ENCODE measurements at regions not wholly inside any gene's neighbourhood (a gene's known extent, or its start where the extent isn't known, plus 50 kb on each side); places are given as distances from the start of the nearest gene placed in this dataset.
A peak's percentile ranks its signal among the peaks of the same experiment; 100 is the strongest.

DNA sequence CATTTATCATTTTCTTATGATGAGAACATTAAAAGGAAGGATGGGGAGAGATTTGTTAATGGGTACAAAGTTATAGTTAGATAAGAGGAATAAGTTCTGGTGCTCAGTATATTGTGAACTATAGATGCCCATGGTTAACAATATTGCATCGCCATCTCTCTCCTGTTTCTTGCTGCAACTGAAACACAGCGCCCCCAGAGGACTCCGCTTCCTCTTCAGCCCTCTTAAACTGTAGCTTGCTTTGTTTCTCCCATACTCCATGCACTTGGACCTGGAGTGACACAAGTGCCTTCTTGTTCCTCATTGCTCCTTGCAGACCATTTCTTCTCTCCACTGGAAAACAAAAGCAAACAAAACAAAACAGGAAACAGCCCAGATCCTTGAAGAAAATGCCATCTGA, 70.1 kb upstream of the NTPCR start:
- TF ChIP-seq GATA2 (IDR thresholded peaks at IDR 0.05; ENCODE audit: low read depth, low read length) (no peak), GATA3 (IDR thresholded peaks at IDR 0.05; ENCODE audit: low read depth, low read length) (no peak)

DNA sequence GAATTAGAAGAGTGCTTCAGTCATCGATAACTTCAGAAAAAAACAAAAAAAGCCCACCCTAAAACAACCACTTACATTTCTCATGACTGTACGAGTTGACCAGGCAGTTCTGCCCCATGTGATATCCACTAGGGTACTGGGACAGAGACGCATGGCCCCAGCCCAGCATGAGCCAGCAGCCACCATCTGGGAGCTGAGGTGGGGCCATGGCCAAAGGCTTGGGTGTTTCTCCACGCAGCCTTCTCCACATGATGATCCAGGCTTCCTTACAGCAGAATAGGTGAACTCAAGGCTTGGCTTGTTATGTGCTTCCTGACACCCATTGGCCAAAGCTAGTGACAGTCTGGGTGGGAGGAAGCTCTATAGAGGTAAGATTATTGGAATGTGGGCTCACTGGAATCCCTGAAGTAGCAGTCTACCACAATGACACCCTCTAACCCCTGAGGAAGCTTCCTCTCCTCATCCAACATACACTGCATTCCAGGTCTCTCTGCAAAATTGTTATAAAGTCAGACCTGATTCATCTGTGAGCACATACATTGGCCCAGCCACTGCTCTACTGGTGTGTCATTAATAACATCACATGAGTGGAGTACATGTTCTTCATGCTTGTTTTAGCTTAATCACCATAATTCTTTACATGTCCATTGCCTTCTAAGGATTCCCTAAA, 66.3 kb upstream of the NTPCR start:
- TF ChIP-seq GATA3 (IDR thresholded peaks at IDR 0.05; ENCODE audit: low read depth, low read length): no peak
- TF ChIP-seq GATA2 (IDR thresholded peaks at IDR 0.05; ENCODE audit: low read depth, low read length): no peak

DNA sequence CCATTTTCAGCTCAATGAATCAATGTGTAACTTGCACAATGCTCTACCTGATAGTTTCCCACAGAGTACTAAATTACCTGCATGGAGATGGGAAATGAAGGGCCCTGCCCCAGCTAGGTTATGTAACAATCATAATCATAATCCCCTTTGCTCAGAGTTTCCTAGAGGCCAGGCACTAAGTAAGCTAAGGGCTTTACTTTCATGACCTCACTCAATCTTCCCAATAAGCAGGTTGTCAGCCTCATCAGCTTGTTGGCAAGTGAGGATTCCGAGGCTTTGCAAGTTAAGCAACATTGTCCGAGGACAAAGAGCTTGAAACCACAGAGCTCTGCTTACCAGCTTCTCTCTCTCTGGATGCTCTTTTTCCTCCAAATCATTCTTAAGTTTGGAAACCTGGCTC, 64.1 kb upstream of the NTPCR start:
- TF ChIP-seq GATA2 (IDR thresholded peaks at IDR 0.05; ENCODE audit: low read depth, low read length) (no peak), GATA3 (IDR thresholded peaks at IDR 0.05; ENCODE audit: low read depth, low read length) (no peak)

DNA sequence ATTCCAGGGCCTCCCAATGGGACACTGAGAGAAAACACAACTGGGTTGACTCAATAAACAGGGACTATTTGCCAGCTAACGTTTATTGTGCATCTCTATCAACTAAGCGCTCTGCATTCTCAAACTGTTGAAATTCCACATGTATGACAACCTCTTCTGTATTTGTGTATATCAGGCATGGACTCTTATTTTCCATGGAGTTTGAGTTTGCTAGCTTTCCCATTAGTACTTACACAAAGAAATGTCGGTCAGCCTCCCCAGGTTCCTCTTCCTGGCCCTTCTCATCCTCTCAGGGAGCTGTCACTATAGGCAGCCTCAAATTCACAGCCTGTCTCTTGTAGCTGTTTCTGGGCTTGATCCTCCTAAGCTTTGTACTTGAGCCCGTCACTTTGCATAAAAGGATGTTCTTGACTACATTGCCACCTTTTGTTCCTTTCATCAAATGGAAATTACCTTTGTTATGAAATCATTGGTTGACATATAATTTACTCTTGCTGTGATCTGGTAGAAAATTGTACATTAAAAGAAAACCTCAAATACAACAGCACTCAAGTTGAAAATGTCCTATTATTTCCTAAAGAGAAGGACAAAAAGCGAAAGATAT, 60.0 kb upstream of the NTPCR start:
- TF ChIP-seq GATA2 (IDR thresholded peaks at IDR 0.05; ENCODE audit: low read depth, low read length) (no peak), GATA3 (IDR thresholded peaks at IDR 0.05; ENCODE audit: low read depth, low read length) (no peak)

DNA sequence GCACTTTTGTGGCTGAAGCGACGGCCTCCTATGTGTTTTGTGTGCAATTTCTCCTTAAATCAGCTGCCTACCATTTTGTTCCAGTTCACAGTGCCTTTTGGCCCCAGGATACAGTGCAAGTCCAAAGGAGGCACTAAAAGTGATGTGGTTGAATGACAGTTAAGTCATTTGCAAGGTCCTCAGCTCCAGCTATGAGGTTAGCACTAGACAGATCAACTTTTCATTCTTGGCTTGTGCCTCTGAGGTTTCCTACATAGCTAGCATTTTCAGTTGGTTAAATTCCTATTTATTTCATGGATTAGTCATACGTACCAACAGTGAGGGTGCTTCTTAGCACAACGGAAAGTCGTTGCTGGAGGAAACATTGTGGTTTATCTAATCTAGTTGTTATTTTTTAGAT, 59.3 kb upstream of the NTPCR start:
- TF ChIP-seq GATA3 (IDR thresholded peaks at IDR 0.05; ENCODE audit: low read depth, low read length): no peak
- no peak for TF ChIP-seq GATA2 (IDR thresholded peaks at IDR 0.05; ENCODE audit: low read depth, low read length)

DNA sequence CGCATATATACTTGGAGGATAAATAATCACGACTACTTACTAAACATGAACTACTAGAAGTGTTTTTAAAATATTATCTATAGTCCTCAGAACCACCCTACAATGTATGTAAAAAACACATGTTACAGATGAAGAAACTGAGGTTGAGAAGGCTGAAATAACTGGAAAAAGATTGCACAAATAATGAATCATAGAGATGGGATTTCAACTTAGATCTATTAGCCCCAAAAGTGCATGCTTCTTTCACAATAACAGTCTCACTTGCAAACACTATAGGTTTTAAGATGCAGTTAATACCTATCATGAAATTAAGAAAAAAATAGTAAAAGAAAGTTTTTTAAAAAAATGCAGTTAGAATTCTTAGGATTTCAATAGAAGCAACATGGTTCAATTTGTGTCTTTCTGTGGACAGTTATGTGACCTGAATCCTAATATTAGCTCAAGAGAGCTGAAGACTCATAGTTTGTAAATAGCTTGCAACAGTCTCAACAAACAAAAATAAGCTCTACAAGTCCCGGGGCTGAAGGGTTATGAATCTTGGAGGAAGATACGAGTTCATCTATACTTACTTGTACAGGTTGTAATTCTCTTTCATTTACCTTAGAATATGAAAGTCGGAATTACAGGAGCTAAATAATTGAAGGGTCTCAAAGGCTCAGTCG, 58.6 kb upstream of the NTPCR start:
- TF ChIP-seq GATA2 (IDR thresholded peaks at IDR 0.05; ENCODE audit: low read depth, low read length) (no peak), GATA3 (IDR thresholded peaks at IDR 0.05; ENCODE audit: low read depth, low read length) (no peak)

DNA sequence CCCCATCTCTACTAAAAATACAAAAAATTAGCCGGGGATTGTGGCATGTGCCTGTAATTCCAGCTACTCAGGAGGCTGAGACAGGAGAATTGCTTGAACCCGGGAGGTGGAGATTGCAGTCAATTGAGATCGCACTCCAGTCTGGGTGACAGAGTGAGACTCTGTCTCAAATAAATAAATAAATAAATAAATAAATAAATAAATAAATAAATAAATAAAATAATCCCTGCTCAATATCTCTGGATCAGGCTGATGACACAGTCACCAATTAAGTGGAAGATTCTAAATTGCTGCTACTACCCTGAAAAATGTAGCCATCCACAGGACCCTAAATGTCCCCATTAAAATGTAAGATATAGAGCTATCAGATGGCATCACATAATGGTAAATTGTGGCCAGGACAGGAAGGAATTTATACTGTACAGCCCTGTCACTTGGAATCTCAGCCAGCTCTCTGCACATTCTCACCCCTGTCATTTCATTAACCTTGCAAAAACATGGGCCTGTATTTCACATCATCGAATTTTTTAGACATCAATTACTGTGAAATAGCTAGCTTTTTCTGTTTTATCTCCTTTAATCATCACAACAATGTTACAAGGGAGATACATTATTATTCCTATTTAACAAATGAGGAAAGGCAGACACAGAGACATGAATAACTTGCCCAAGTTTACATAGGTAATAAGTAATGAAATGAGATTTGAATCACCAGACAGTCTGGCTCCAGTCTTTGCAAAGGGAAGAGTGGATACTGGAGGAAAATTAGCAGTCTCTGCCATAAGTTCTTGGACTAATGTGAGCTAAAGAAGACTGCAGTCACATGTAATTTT, 56.7 kb upstream of the NTPCR start:
- TF ChIP-seq GATA3 (IDR thresholded peaks at IDR 0.05; ENCODE audit: low read depth, low read length) (no peak; the same call in 1 of the 2 replicates), GATA2 (IDR thresholded peaks at IDR 0.05; ENCODE audit: low read depth, low read length) (peak; percentile 73)

DNA sequence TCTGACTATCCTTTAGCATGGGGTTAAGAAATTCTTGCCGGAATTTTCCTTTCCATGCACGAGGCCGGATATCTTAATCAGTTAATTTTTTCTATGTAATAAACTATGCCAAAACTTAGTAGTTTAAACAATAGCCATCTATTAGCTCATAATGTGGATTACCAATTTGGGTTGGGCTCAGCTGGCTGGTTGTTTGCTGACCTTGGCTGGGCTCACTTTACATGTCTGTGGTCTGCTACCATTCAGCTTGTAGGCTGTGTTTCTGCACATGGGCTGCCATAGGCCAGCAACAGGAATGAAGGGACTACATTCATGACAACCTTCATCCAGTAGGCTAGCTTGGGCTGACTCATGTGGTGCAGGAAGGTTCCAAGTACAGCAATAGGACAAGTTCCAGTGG, 56.0 kb upstream of the NTPCR start:
- TF ChIP-seq GATA3 (IDR thresholded peaks at IDR 0.05; ENCODE audit: low read depth, low read length) (no peak), GATA2 (IDR thresholded peaks at IDR 0.05; ENCODE audit: low read depth, low read length) (0 out of 2 replicates have a peak, but pooled peaks have one; percentile 57)

DNA sequence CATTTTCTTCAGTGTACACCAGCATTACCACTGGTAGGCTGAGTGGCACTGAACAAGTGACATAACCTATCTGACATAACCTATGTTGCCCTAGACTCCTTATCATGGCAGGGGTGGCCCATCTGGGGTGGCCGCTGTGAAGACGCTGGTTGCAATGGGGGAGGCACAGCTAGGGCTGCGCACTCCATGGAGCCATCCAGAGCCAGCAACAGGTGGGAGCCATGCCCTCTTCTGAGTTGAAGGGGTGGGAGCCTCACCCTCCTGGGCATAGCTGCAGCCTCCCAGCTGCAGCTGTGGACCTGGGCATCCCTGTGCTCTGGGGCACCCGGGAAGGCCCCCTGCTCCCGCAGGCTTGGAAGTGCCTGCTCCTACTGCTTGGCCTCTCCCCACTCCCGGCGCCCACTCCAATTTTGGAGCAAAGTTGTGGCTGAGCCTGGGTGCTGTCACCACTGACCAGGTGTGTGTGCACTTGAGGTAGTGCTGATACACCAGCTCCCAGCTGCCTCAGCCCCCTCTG, 52.4 kb upstream of the NTPCR start:
- TF ChIP-seq GATA2 (IDR thresholded peaks at IDR 0.05; ENCODE audit: low read depth, low read length) (no peak), GATA3 (IDR thresholded peaks at IDR 0.05; ENCODE audit: low read depth, low read length) (no peak)

DNA sequence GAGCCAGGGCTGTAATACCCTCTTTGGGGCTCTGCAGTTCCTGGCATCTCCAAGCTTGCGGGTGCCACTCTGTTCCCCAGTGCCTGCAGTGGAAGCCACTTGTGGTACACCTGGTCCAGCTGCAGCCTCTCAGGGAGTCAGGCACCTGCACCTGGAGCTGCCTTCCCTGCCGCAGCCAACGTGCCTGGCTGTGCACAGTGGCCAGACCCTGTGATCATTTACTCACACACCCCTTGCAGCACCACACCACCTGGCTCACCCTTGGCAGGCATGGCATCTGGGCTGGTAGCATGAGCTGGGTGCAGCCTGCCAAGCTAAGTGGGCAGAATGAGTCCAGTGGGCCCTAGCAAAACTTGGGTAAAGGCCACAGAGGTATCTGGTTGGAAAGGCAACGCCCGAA, 51.1 kb upstream of the NTPCR start:
- TF ChIP-seq GATA3 (IDR thresholded peaks at IDR 0.05; ENCODE audit: low read depth, low read length) (no peak), GATA2 (IDR thresholded peaks at IDR 0.05; ENCODE audit: low read depth, low read length) (no peak)

DNA sequence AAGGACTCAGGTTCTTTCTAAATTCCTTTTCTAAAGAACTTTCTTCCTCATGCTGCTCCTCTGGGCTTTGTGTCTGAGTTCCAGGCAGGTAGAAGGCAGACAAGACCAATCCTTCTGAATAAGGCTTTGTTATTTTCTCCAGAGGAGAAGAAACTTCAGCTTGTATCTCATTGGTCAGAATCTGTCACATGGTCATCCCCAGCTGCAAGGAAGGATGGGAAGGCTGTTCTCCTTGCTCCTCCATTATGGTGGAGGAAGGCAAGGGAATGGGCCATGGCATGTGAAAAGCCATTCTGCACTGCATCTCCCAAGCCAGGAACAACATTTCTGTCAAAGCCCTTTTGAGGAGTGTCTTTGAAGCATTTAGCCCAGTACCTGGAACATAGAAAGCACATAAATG, 50.6 kb upstream of the NTPCR start:
- TF ChIP-seq GATA3 (IDR thresholded peaks at IDR 0.05; ENCODE audit: low read depth, low read length) (no peak), GATA2 (IDR thresholded peaks at IDR 0.05; ENCODE audit: low read depth, low read length) (no peak)
